T47D (cell line): ENCODE measurements at regions not wholly inside any gene's neighbourhood (a gene's known extent, or its start where the extent isn't known, plus 50 kb on each side); places are given as distances from the start of the nearest gene placed in this dataset.

Source experiments
- DNase-seq, 2 experiments: peaks; one replicate each; pipeline versions ENCODE4 v3.0.0 to v3.0.0-alpha.2; 2011 to 2012; ENCODE audit warnings: low read depth in 1 of 2, low spot score in 1 of 2
- JUND ChIP-seq: IDR thresholded peaks from 2 replicates; pipeline ENCODE4 v1.6.1; 2012; ENCODE audit warnings: low read depth
- in situ Hi-C: cut with HindIII; loops from 2 replicates; pipeline ENCODE4 v1.10.0; 2016; ENCODE audit warnings: low sequenced_read_pairs, low pct_unique_long_range_greater_than_20kb

- TF ChIP-seq JUND, result no peak
- in situ Hi-C loops, result no loop called here
- no peak for DNase-seq
Observed at GRCh38 chr2:105606081-105606480, 138.6 kb upstream of the NCK2 start.

- in situ Hi-C loops, result no loop called here
- DNase-seq, result no peak
- TF ChIP-seq JUND, result no peak
Observed at GRCh38 chr2:105604938-105605337, 139.8 kb upstream of the NCK2 start.

GRCh38 chr2:105600949-105601794 lies 143.5 kb upstream of the NCK2 start:
- TF ChIP-seq JUND, result no peak
- no peak for DNase-seq
- in situ Hi-C loops, result no loop called here

- TF ChIP-seq JUND, result no peak
- no peak for DNase-seq
- in situ Hi-C loops, result no loop called here
Observed at GRCh38 chr2:105600602-105600948, 144.1 kb upstream of the NCK2 start.

- in situ Hi-C loops, result no loop called here
- DNase-seq, result no peak
- no peak for TF ChIP-seq JUND
Observed at GRCh38 chr2:105600037-105600442, 144.7 kb upstream of the NCK2 start.

- no peak for TF ChIP-seq JUND
- no peak for DNase-seq
- in situ Hi-C loops, result no loop called here
Observed at GRCh38 chr2:105598829-105599698, 145.6 kb upstream of the NCK2 start.

GRCh38 chr2:105597806-105598803 lies 146.6 kb upstream of the NCK2 start:
- TF ChIP-seq JUND, result no peak
- no peak for DNase-seq
- in situ Hi-C loops, result no loop called here

- no peak for TF ChIP-seq JUND
- in situ Hi-C loops, result no loop called here
- DNase-seq, result no peak
Observed at GRCh38 chr2:105597011-105597805, 147.5 kb upstream of the NCK2 start.

- TF ChIP-seq JUND, result no peak
- no peak for DNase-seq
- in situ Hi-C loops, result no loop called here
Observed at GRCh38 chr2:105596411-105596921, 148.2 kb upstream of the NCK2 start.

- DNase-seq, result no peak
- in situ Hi-C loops, result no loop called here
- TF ChIP-seq JUND, result no peak
Observed at GRCh38 chr2:105595536-105595935, 149.2 kb upstream of the NCK2 start.

GRCh38 chr2:105593221-105593967 lies 151.3 kb upstream of the NCK2 start:
- in situ Hi-C loops, result no loop called here
- no peak for DNase-seq
- no peak for TF ChIP-seq JUND
